SK-N-MC (cell line): ENCODE measurements at regions not wholly inside any gene's neighbourhood (a gene's known extent, or its start where the extent isn't known, plus 50 kb on each side); places are given as distances from the start of the nearest gene placed in this dataset.

Experiments
- DNase-seq: peaks from one replicate; pipeline ENCODE4 v3.0.0-alpha.2; 2011; ENCODE audit warnings: low read depth, low spot score
- H3K27ac ChIP-seq: fragments of 200-600 bp; sonication (generic); 2 replicates; pipeline ENCODE4 v1.5.1; 2016; ENCODE audit warnings: mixed run types
- H3K36me3 ChIP-seq: fragments of 200-600 bp; sonication (generic); 2 replicates; pipeline ENCODE4 v1.6.1; 2017; ENCODE audit warnings: antibody characterized with exemption, low read length, mixed read lengths; ENCODE audit not compliant: insufficient read depth
- H3K4me3 ChIP-seq: fragments of 200-600 bp; sonication (generic); 2 replicates; pipeline ENCODE4 v1.5.1; 2016
- H3K9ac ChIP-seq: fragments of 200-600 bp; sonication (generic); 2 replicates; pipeline ENCODE4 v1.8.0; 2017; ENCODE audit warnings: mixed run types, mixed read lengths; ENCODE audit not compliant: insufficient read length
- H3K9me3 ChIP-seq: fragments of 200-600 bp; sonication (generic); 2 replicates; pipeline ENCODE4 v1.6.1; 2017; ENCODE audit warnings: low read depth, mild to moderate bottlenecking, antibody characterized with exemption, low read length, moderate library complexity, mixed read lengths
- EZH2 ChIP-seq: fragments of 200-600 bp; sonication (generic); IDR thresholded peaks from one replicate; pipeline ENCODE4 v1.6.1; 2017; ENCODE audit warnings: antibody characterized with exemption
- FOXP2 ChIP-seq: optimal IDR thresholded peaks from 2 replicates; pipeline ENCODE3; 2011; ENCODE audit warnings: mild to moderate bottlenecking, moderate library complexity; ENCODE audit not compliant: insufficient read depth; ENCODE audit errors: extremely low read length, control extremely low read depth
- POLR2AphosphoS5 ChIP-seq: IDR thresholded peaks from 2 replicates; pipeline ENCODE4 v1.6.1; 2012; ENCODE audit warnings: mild to moderate bottlenecking, low read depth, low read length, borderline replicate concordance

DNA sequence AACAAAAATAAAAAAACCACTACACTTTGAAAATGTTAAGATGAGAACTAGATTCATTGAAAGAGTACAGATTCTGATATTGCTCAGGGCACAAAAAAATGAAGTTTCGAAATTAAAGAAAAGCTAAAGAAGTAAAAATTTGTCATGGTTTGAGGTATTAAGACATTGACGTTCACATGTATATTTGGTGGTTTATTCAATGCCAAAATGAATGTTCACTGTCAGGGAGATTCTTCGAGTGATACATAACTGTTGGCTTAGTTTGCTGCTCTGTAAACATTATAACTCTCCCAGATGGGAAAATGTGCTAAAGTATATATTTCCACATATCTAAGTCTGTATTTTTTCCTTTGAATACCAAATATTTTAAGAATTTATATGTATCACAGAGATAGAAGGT is 345.0 kb downstream of the SEMA3D start:
- TF ChIP-seq EZH2 = no peak
- no peak for TF ChIP-seq POLR2AphosphoS5
- no peak for TF ChIP-seq FOXP2
- no peak overlapping the region for H3K9ac ChIP-seq

DNA sequence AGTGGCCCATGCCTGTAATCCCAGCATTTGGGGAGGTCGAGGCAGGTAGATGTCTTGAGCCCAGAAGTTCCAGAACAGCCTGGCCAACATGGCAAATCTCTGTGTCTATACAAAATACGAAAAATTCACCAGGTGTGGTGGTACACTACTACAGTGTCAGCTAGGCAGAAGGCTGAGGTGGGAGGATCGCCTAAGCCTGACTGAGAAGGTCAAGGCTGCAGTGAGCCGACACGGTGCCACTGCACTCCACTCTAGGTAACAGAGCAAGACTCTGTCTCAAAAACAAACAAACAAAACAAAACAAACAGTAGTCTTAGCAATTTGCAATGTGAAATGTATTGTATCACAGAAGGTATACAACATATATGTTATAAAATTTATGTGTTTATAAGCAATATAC is 348.0 kb downstream of the SEMA3D start:
- no peak for TF ChIP-seq FOXP2
- no peak for TF ChIP-seq EZH2
- no peak for TF ChIP-seq POLR2AphosphoS5
- H3K4me3 ChIP-seq = no peak overlapping the region
- H3K9me3 ChIP-seq = no peaks in the 10 kb centered on the region
- no peak overlapping the region for H3K27ac ChIP-seq
- DNase-seq = no peak
- no peak overlapping the region for H3K9ac ChIP-seq
- no peaks in the 10 kb centered on the region for H3K36me3 ChIP-seq

More for the DNA sequence above, 345.0 kb downstream of the SEMA3D start:
- H3K4me3 ChIP-seq = no peak overlapping the region
- H3K9me3 ChIP-seq = no peaks in the 10 kb centered on the region
- DNase-seq = no peak
- H3K36me3 ChIP-seq = no peaks in the 10 kb centered on the region
- H3K27ac ChIP-seq = no peak overlapping the region

GRCh38 chr7:84837405-84837804 is 349.5 kb downstream of the SEMA3D start:
- no peaks in the 10 kb centered on the region for H3K36me3 ChIP-seq
- H3K4me3 ChIP-seq = no peak overlapping the region
- no peak for DNase-seq
- no peak overlapping the region for H3K27ac ChIP-seq
- no peak overlapping the region for H3K9ac ChIP-seq
- no peaks in the 10 kb centered on the region for H3K9me3 ChIP-seq
- TF ChIP-seq POLR2AphosphoS5 (no peak), FOXP2 (no peak), EZH2 (no peak)

GRCh38 chr7:84829719-84830118 is 357.1 kb downstream of the SEMA3D start:
- Histone ChIP-seq H3K36me3 (no peaks in the 10 kb centered on the region), H3K9ac (no peak overlapping the region), H3K9me3 (no peaks in the 10 kb centered on the region), H3K4me3 (no peak overlapping the region), H3K27ac (no peak overlapping the region)
- no peak for DNase-seq
- TF ChIP-seq POLR2AphosphoS5 = no peak
- TF ChIP-seq EZH2 = no peak
- TF ChIP-seq FOXP2 = no peak

DNA sequence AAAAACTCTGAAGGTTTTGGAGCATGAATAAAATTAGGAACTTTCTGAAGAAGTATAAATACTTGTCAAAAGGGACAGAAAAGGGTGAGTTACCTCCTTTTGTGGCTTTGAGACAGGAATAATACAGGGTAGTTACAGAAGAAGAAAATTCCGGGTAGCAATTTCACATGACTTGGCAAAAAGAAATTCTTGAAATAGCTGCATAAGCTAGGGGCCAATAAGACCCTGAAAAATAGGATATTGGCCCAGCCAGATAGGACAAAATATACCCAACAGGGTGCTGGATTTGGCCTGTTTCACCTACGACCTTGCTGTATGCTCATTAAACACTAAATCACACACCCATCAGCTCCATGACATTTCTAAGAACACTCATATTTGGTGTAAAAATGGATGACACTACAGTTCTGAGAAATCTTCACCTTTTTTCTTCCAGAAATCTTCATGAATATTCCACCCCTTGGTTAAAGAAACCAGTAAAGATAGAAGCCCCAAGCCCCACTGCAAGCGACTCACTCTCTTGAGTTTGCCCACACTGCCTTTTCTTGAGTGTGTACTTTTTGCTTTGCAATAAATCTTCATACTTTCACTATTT is 362.7 kb downstream of the SEMA3D start:
- no peaks in the 10 kb centered on the region for H3K36me3 ChIP-seq
- DNase-seq = no peak
- no peaks in the 10 kb centered on the region for H3K9me3 ChIP-seq
- no peak overlapping the region for H3K27ac ChIP-seq
- no peak for TF ChIP-seq EZH2
- TF ChIP-seq POLR2AphosphoS5 = no peak
- TF ChIP-seq FOXP2 = no peak
- H3K9ac ChIP-seq = no peak overlapping the region
- no peak overlapping the region for H3K4me3 ChIP-seq

- Histone ChIP-seq H3K9me3 (no peaks in the 10 kb centered on the region), H3K36me3 (no peaks in the 10 kb centered on the region), H3K9ac (no peak overlapping the region), H3K27ac (no peak overlapping the region), H3K4me3 (no peak overlapping the region)
- TF ChIP-seq FOXP2 = no peak
- no peak for DNase-seq
These were observed 363.3 kb downstream of the SEMA3D start for GRCh38 chr7:84823530-84823929.

DNA sequence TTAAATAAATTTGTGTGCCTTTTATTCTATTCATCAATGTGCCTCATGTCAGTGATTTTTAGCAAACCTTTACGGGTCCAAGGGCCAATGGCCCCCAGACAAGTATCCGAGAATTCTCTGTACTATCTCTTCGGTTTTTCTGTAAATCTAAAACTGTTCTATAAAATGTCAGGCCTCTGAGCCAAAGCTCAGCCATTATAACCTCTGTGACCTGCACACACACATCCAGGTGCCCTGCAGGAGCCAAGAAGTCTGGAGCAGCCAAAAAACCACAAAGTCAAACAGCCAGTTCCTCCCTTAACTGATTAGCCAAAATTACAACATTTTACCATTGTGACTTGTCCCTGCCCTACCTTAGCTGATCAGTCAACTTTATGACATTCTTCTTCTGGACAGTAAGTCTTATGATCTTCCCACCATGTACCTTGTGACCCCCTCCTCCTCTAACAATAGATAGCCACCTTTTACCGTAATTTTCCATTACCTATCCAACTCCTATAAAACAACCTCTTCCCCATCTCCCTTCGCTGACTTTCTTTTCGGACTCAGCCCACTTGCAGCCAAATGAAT is 363.8 kb downstream of the SEMA3D start:
- no peak overlapping the region for H3K9ac ChIP-seq

DNA sequence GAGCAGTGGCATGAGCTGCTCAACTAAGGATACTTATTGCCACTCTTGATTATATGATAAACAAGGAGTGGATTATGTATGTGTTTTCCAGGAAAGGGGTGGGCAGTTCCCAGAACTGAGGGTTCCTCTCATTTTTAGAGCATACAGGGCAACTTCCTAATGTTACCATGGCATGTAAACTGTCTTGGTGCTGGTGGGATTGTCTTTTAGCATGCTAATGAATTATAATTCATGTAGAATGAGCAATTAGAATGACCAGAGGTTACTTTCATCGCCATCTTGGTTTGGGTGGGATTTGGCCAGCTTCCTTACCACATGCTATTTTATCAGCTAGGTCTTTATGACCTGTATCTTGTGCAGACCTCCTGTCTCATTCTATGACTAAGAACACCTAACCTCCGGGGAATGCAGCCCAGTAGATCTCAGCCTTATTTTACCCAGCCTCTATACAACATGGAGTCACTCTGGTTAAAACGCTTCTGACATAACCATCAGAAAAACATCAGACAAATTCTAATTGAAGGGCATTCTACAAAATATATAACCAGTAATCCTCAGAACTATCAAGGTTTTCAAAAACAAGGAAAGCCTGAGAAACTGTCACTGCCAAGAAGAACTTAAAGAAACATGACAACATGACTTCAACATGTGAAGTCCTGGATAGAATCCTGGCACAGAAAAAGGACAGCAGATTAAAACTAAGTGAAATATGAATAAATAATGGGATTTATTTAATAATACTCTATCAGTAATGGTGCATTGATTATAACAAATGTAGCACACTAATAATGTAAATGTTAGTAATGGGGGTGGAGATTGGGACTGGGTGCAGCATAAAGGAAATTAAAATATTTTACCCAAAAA is 365.0 kb downstream of the SEMA3D start:
- H3K9ac ChIP-seq = no peak overlapping the region
- H3K4me3 ChIP-seq = no peak overlapping the region
- H3K9me3 ChIP-seq = no peaks in the 10 kb centered on the region
- no peaks in the 10 kb centered on the region for H3K36me3 ChIP-seq
- DNase-seq = no peak
- TF ChIP-seq EZH2 (no peak), POLR2AphosphoS5 (no peak), FOXP2 (no peak)
- no peak overlapping the region for H3K27ac ChIP-seq

More for the DNA sequence above, 363.8 kb downstream of the SEMA3D start:
- TF ChIP-seq FOXP2 = no peak
- TF ChIP-seq EZH2 = no peak
- no peak for TF ChIP-seq POLR2AphosphoS5
- DNase-seq = no peak
- Histone ChIP-seq H3K4me3 (no peak overlapping the region), H3K36me3 (no peaks in the 10 kb centered on the region), H3K9me3 (no peaks in the 10 kb centered on the region), H3K27ac (no peak overlapping the region)
